ENCODE measurements at regions not wholly inside any gene's neighbourhood (a gene's known extent, or its start where the extent isn't known, plus 50 kb on each side); places are given as distances from the start of the nearest gene placed in this dataset.

- Histone ChIP-seq H3K4me3 (no peak overlapping the region), H3K36me3 (ENCODE audit: low read depth, missing control alignments) (no peaks in the 10 kb centered on the region), H3K27me3 (no peaks in the 10 kb centered on the region), H3K27ac (no peak overlapping the region), H3K9me3 (no peaks in the 10 kb centered on the region), H3K4me1 (no peaks in the 10 kb centered on the region)
- 82 to 87% methylated on average over 4 of the region's 4 CpGs for WGBS, 2 donors
- no peak for DNase-seq
- intact Hi-C loops (cut with DNase I; ENCODE audit: low total_unique reads) = no loop called here
- TF ChIP-seq CTCF (IDR thresholded peaks at IDR 0.05) (no peak), POLR2A (IDR thresholded peaks at IDR 0.05) (no peak)
Measured at GRCh38 chr21:38147391-38147790, 109.4 kb upstream of the KCNJ15 start.

GRCh38 chr21:38148046-38148445 is 108.7 kb upstream of the KCNJ15 start:
- no peak overlapping the region for H3K27ac ChIP-seq
- intact Hi-C loops (cut with DNase I; ENCODE audit: low total_unique reads) = no loop called here
- no peak for DNase-seq
- TF ChIP-seq POLR2A (IDR thresholded peaks at IDR 0.05) (no peak), CTCF (IDR thresholded peaks at IDR 0.05) (no peak)
- 58 to 59% methylated on average over 1 of the region's 1 CpG for WGBS, 2 donors
- no peak overlapping the region for H3K4me3 ChIP-seq
- no peaks in the 10 kb centered on the region for H3K27me3 ChIP-seq
- H3K36me3 ChIP-seq (ENCODE audit: low read depth, missing control alignments) = no peaks in the 10 kb centered on the region
- H3K9me3 ChIP-seq = no peaks in the 10 kb centered on the region
- H3K4me1 ChIP-seq = no peaks in the 10 kb centered on the region

GRCh38 chr21:38151021-38151645 is 105.7 kb upstream of the KCNJ15 start:
- DNase-seq = no peak
- Histone ChIP-seq H3K27ac (no peak overlapping the region), H3K4me1 (no peaks in the 10 kb centered on the region), H3K36me3 (ENCODE audit: low read depth, missing control alignments) (no peaks in the 10 kb centered on the region), H3K4me3 (no peak overlapping the region), H3K9me3 (no peaks in the 10 kb centered on the region), H3K27me3 (no peaks in the 10 kb centered on the region)
- WGBS, 2 donors = 90 to 93% methylated on average over 1 of the region's 1 CpG
- TF ChIP-seq CTCF (IDR thresholded peaks at IDR 0.05) (no peak), POLR2A (IDR thresholded peaks at IDR 0.05) (no peak)
- intact Hi-C loops (cut with DNase I; ENCODE audit: low total_unique reads) = no loop called here

GRCh38 chr21:38156200-38156599 is 100.6 kb upstream of the KCNJ15 start:
- H3K27ac ChIP-seq = no peak overlapping the region

More at GRCh38 chr21:38156200-38156599, 100.6 kb upstream of the KCNJ15 start:
- Histone ChIP-seq H3K4me3 (no peak overlapping the region), H3K36me3 (ENCODE audit: low read depth, missing control alignments) (no peaks in the 10 kb centered on the region), H3K9me3 (no peaks in the 10 kb centered on the region), H3K27me3 (no peaks in the 10 kb centered on the region), H3K4me1 (no peaks in the 10 kb centered on the region)
- no peak for DNase-seq
- no peak for TF ChIP-seq CTCF (IDR thresholded peaks at IDR 0.05)
- no peak for TF ChIP-seq POLR2A (IDR thresholded peaks at IDR 0.05)
- intact Hi-C loops (cut with DNase I; ENCODE audit: low total_unique reads) = no loop called here
- 65 to 73% methylated on average over 2 of the region's 2 CpGs for WGBS, 2 donors
